H1 (cell line): ENCODE measurements at regions not wholly inside any gene's neighbourhood (a gene's known extent, or its start where the extent isn't known, plus 50 kb on each side); places are given as distances from the start of the nearest gene placed in this dataset.
"Not testable (repeated sequence)": the region's sequence is repeated elsewhere in the genome, so short reads cannot be mapped to it uniquely, and the experiment has no call there.

ENCODE experiments used
- CTCF ChIA-PET: fragments of 300-600 bp; sonication (Branson Sonifier 250); formaldehyde crosslinking; loops from one replicate; lab custom pipeline; 2021; ENCODE audit not compliant: partially characterized antibody; lab: Charles Lee
- POLR2A ChIA-PET: fragments of 300-600 bp; sonication (Branson Sonifier 250); formaldehyde crosslinking; loops from one replicate; lab custom pipeline; 2021; ENCODE audit warnings: inconsistent platforms; ENCODE audit not compliant: partially characterized antibody; lab: Charles Lee
- DNase-seq, 2 experiments: peaks; one replicate each; pipeline versions ENCODE4 v3.0.0 to v3.0.0-alpha.2; 2010 to 2022; ENCODE audit warnings: low spot score in 2 of 2, low read depth in 1 of 2, mixed read lengths in 1 of 2
- FAIRE-seq: peaks from 2 replicates; lab custom pipeline; 2011; peaks lifted over from hg19 to GRCh38; lab: Jason Lieb, UNC
- H2AFZ ChIP-seq: 2 replicates; pipeline ENCODE4 v1.8.1; 2012; ENCODE audit warnings: low read length, inconsistent platforms
- H2AK5ac ChIP-seq: 2 replicates; pipeline ENCODE4 v1.6.1; 2013; ENCODE audit warnings: low read depth, low read length
- H2BK120ac ChIP-seq: replicated peaks from 2 replicates; pipeline ENCODE3; 2013; ENCODE audit warnings: low read depth, low read length, inconsistent platforms
- H2BK12ac ChIP-seq: 2 replicates; pipeline ENCODE4 v1.6.1; 2013; ENCODE audit warnings: low read depth, low read length
- H2BK15ac ChIP-seq: 2 replicates; pipeline ENCODE4 v1.6.1; 2013; ENCODE audit warnings: low read length
- H2BK20ac ChIP-seq: 2 replicates; pipeline ENCODE4 v1.6.1; 2013; ENCODE audit warnings: low read length
- H2BK5ac ChIP-seq: 2 replicates; pipeline ENCODE4 v1.6.1; 2013; ENCODE audit warnings: low read depth, low read length
- H3K14ac ChIP-seq: 2 replicates; pipeline ENCODE4 v1.6.1; 2013; ENCODE audit warnings: inconsistent platforms; ENCODE audit not compliant: insufficient read length
- H3K18ac ChIP-seq: 2 replicates; pipeline ENCODE4 v1.6.1; 2013; ENCODE audit warnings: low read length; ENCODE audit errors: extremely low read depth
- H3K23ac ChIP-seq: 2 replicates; pipeline ENCODE4 v1.6.1; 2013; ENCODE audit warnings: inconsistent platforms; ENCODE audit not compliant: insufficient read length
- H3K23me2 ChIP-seq: 2 replicates; pipeline ENCODE4 v1.6.1; 2013; ENCODE audit warnings: low read depth, low read length
- H3K27ac ChIP-seq: 2 replicates; pipeline ENCODE4 v1.6.1; 2011; ENCODE audit warnings: low read depth, low read length, inconsistent platforms
- H3K27me3 ChIP-seq, 4 experiments: replicated peaks in 1 of 4; 1 replicate in 1 of 4; 2 replicates in 3 of 4; pipeline versions ENCODE4 v1.6.1 to v1.8.1; 2011 to 2013; ENCODE audit warnings: low read length in 3 of 4, mild to moderate bottlenecking in 3 of 4, inconsistent platforms in 2 of 4, mixed read lengths in 2 of 4, moderate library complexity in 1 of 4; ENCODE audit not compliant: control insufficient read depth in 3 of 4, insufficient read depth in 3 of 4; ENCODE audit errors: extremely low read depth in 1 of 4
- H3K36me3 ChIP-seq, 4 experiments: 2 replicates each; pipeline versions ENCODE4 v1.6.1 to v1.8.1; 2011 to 2013; ENCODE audit warnings: mild to moderate bottlenecking in 4 of 4, low read length in 3 of 4, moderate library complexity in 2 of 4, control low read depth in 1 of 4, inconsistent platforms in 1 of 4; ENCODE audit not compliant: insufficient read depth in 4 of 4, control insufficient read depth in 2 of 4
- H3K4ac ChIP-seq: replicated peaks from 2 replicates; pipeline ENCODE3; 2013; ENCODE audit warnings: low read length, low read depth, mixed read lengths, inconsistent platforms; ENCODE audit not compliant: insufficient read length
- H3K4me1 ChIP-seq, 4 experiments: replicated peaks in 1 of 4; 1 replicate in 1 of 4; 2 replicates in 3 of 4; pipeline versions ENCODE4 v1.6.1 to v1.8.1; 2011 to 2013; ENCODE audit warnings: low read length in 3 of 4, inconsistent platforms in 2 of 4, mixed read lengths in 1 of 4; ENCODE audit not compliant: insufficient read depth in 4 of 4, control insufficient read depth in 3 of 4
- H3K4me2 ChIP-seq, 2 experiments: 2 replicates each; pipeline versions ENCODE4 v1.6.1 to v1.8.1; 2011 to 2013; ENCODE audit warnings: low read depth in 2 of 2, low read length in 2 of 2, control low read depth in 1 of 2, inconsistent platforms in 1 of 2, mild to moderate bottlenecking in 1 of 2; ENCODE audit not compliant: insufficient read depth in 1 of 2
- H3K4me3 ChIP-seq, 4 experiments: fragments of 200-600, 300-600 bp in 1 of 4; sonication (generic), shearing (Covaris generic), sonication (Bioruptor Twin) in 1 of 4; 2 replicates each; pipeline versions ENCODE4 v1.5.1 to v1.8.1; 2011 to 2016; ENCODE audit warnings: low read length in 4 of 4, low read depth in 3 of 4, control low read depth in 2 of 4, inconsistent platforms in 2 of 4, mild to moderate bottlenecking in 2 of 4, mixed read lengths in 1 of 4, moderate library complexity in 1 of 4; ENCODE audit not compliant: insufficient read depth in 2 of 4; ENCODE audit errors: extremely low read depth in 1 of 4
- H3K56ac ChIP-seq: replicated peaks from 2 replicates; pipeline ENCODE3; 2013; ENCODE audit warnings: low read depth, mild to moderate bottlenecking, mixed read lengths, low read length, inconsistent platforms; ENCODE audit not compliant: insufficient read length
- H3K79me1 ChIP-seq: 2 replicates; pipeline ENCODE4 v1.6.1; 2013; ENCODE audit warnings: low read depth, low read length, control low read depth
- H3K79me2 ChIP-seq, 2 experiments: 2 replicates each; pipeline versions ENCODE4 v1.6.1 to v1.8.1; 2012 to 2013; ENCODE audit warnings: low read length in 2 of 2, mild to moderate bottlenecking in 2 of 2, inconsistent platforms in 1 of 2; ENCODE audit not compliant: insufficient read depth in 2 of 2, control insufficient read depth in 1 of 2
- H3K9ac ChIP-seq, 4 experiments: replicated peaks in 1 of 4; 1 replicate in 1 of 4; 2 replicates in 3 of 4; pipeline versions ENCODE4 v1.6.1 to v1.8.1; 2011 to 2013; ENCODE audit warnings: low read depth in 3 of 4, low read length in 3 of 4, control low read depth in 2 of 4, mild to moderate bottlenecking in 2 of 4, moderate library complexity in 2 of 4, inconsistent platforms in 1 of 4; ENCODE audit errors: extremely low read depth in 1 of 4
- H3K9me3 ChIP-seq, 2 experiments: 2 replicates each; pipeline versions ENCODE4 v1.6.1 to v1.8.1; 2012 to 2013; ENCODE audit warnings: mild to moderate bottlenecking in 2 of 2, moderate library complexity in 2 of 2, control low read depth in 1 of 2, inconsistent platforms in 1 of 2, low read depth in 1 of 2, low read length in 1 of 2, mixed read lengths in 1 of 2; ENCODE audit not compliant: insufficient read depth in 2 of 2
- H4K20me1 ChIP-seq, 2 experiments: replicated peaks in 1 of 2; 2 replicates each; pipeline versions ENCODE3 to v1.8.1; 2011 to 2013; ENCODE audit warnings: inconsistent platforms in 2 of 2, low read length in 2 of 2, mild to moderate bottlenecking in 1 of 2; ENCODE audit not compliant: insufficient read depth in 2 of 2, control insufficient read depth in 1 of 2
- H4K5ac ChIP-seq: 2 replicates; pipeline ENCODE4 v1.6.1; 2013; ENCODE audit warnings: low read length, low read depth, mixed read lengths, inconsistent platforms; ENCODE audit not compliant: insufficient read length
- H4K8ac ChIP-seq: 2 replicates; pipeline ENCODE4 v1.8.0; 2013; ENCODE audit warnings: mild to moderate bottlenecking, moderate library complexity, low read length, inconsistent platforms; ENCODE audit not compliant: insufficient read depth; ENCODE audit errors: extremely low read depth
- H4K91ac ChIP-seq: replicated peaks from 2 replicates; pipeline ENCODE3; 2013; ENCODE audit warnings: low read length, mixed read lengths, inconsistent platforms; ENCODE audit not compliant: insufficient read length
- E2F6 ChIP-seq: IDR thresholded peaks from 2 replicates; pipeline ENCODE4 v1.6.1; 2012; ENCODE audit warnings: inconsistent platforms
- HDAC2 ChIP-seq, 2 experiments: fragments of 300-600 bp in 1 of 2; sonication (generic) in 1 of 2; IDR thresholded peaks; 2 replicates each; pipeline ENCODE4 v1.6.1; 2011 to 2012; ENCODE audit warnings: low read depth in 2 of 2, low read length in 2 of 2, mild to moderate bottlenecking in 2 of 2, moderate library complexity in 2 of 2, borderline replicate concordance in 1 of 2, inconsistent platforms in 1 of 2
- KDM4A ChIP-seq: IDR thresholded peaks from one replicate; pipeline ENCODE4 v1.7.1; 2012; ENCODE audit warnings: low read depth, mild to moderate bottlenecking, moderate library complexity, low read length, inconsistent platforms; ENCODE audit not compliant: severe bottlenecking
- MAFK ChIP-seq: IDR thresholded peaks from 2 replicates; pipeline ENCODE4 v1.6.1; 2012; ENCODE audit warnings: low read depth, mild to moderate bottlenecking, improper control_type of control experiment, low read length
- SIN3A ChIP-seq, 2 experiments: IDR thresholded peaks in 1 of 2; conservative IDR thresholded peaks in 1 of 2; 2 replicates each; pipeline ENCODE4 v1.6.1; 2011 to 2012; ENCODE audit warnings: low read length in 2 of 2, improper control_type of control experiment in 1 of 2, low read depth in 1 of 2, mild to moderate bottlenecking in 1 of 2
- WGBS, 2 experiments: shearing (Covaris generic) in 1 of 2; methylation state at CpG; one replicate each; pipeline versions ENCODE4 v1.1.6 to v1.1.7; 2013 to 2015; ENCODE audit warnings: low lambda C conversion rate in 2 of 2, mixed read lengths in 2 of 2, inconsistent platforms in 1 of 2, low coverage in 1 of 2, missing lambda C conversion rate in 1 of 2; ENCODE audit not compliant: insufficient replicate concordance in 2 of 2, insufficient coverage in 1 of 2, insufficient read length in 1 of 2; ENCODE audit errors: extremely low coverage in 1 of 2, missing lambda C conversion rate in 1 of 2; 5-methylcytosine and 5-hydroxymethylcytosine counted together

- TF ChIP-seq MAFK (no peak), E2F6 (no peak), HDAC2 (IDR thresholded peaks at IDR 0.05; ENCODE audit: borderline replicate concordance in 1 of 2, low read depth in 2 of 2, low read length in 2 of 2) (no peak), SIN3A (conservative IDR thresholded peaks at IDR 0.05 in 1 of 2, IDR thresholded peaks at IDR 0.05 in 1 of 2; ENCODE audit: low read depth in 1 of 2, low read length in 2 of 2) (no peak), KDM4A (no peak)
Observed at GRCh38 chr11:11717064-11717725, 95.4 kb upstream of the GALNT18 start (continued).

- H3K23me2 ChIP-seq, H2BK120ac ChIP-seq, H2BK12ac ChIP-seq, POLR2A ChIA-PET, H3K4me3 ChIP-seq, H3K79me1 ChIP-seq, H2AFZ ChIP-seq, H3K56ac ChIP-seq, H3K4me2 ChIP-seq, H3K18ac ChIP-seq, DNase-seq, H2BK20ac ChIP-seq, H4K8ac ChIP-seq, H4K20me1 ChIP-seq, H4K5ac ChIP-seq, H2BK15ac ChIP-seq, H3K4ac ChIP-seq, H3K23ac ChIP-seq, H3K4me1 ChIP-seq, H3K36me3 ChIP-seq, H3K79me2 ChIP-seq, H4K91ac ChIP-seq, H3K27me3 ChIP-seq, H3K9ac ChIP-seq, H2BK5ac ChIP-seq, H2AK5ac ChIP-seq, H3K14ac ChIP-seq, FAIRE-seq, H3K27ac ChIP-seq: not testable (repeated sequence)
- H3K9me3 ChIP-seq, result peaks cover 11 to 13% of the 10 kb centered on the region in 2 experiments
- CTCF ChIA-PET, result interaction anchor here (1.7 kb wide), 1 partner anchor 62 kb away, joined by 3 read pairs; no protein-coding TSS in a partner anchor
- 78% methylated on average over 1 of the region's 1 CpG; no CpG with 5 or more reads in 1 of the 2 experiments for WGBS, 2 experiments
Observed at GRCh38 chr11:11715075-11715474, 93.3 kb upstream of the GALNT18 start.
